RWPE1 (cell line): ENCODE measurements at regions not wholly inside any gene's neighbourhood (a gene's known extent, or its start where the extent isn't known, plus 50 kb on each side); places are given as distances from the start of the nearest gene placed in this dataset.

ENCODE experiments used
- CTCF ChIA-PET: fragments of 350-600 bp; sonication (Branson Sonifier 250); formaldehyde crosslinking; extraction: SDS; loops from one replicate; lab custom pipeline; 2021; lab: Yijun Ruan, JAX
- POLR2A ChIA-PET: fragments of 400-600 bp; formaldehyde crosslinking; extraction: SDS; loops from one replicate; lab custom pipeline; 2020; ENCODE audit warnings: antibody characterized with exemption; ENCODE audit not compliant: low non-redundant PET; lab: Yijun Ruan, JAX
- DNase-seq: peaks from one replicate; pipeline ENCODE4 v3.0.0; 2012; ENCODE audit warnings: low spot score
- H3K27ac ChIP-seq: fragments of 450-650 bp; 2 replicates; pipeline ENCODE4 v1.5.1; 2017
- TF ChIP-seq, protein P1 (sequence below): fragments of 450-650 bp; conservative IDR thresholded peaks from 2 replicates; pipeline ENCODE4 v1.5.1; 2017; ENCODE audit warnings: low read depth, mild to moderate bottlenecking

- POLR2A ChIA-PET = no interaction called here
- DNase-seq = no peak
- H3K27ac ChIP-seq = no peak overlapping the region
- TF ChIP-seq, protein P1, sequence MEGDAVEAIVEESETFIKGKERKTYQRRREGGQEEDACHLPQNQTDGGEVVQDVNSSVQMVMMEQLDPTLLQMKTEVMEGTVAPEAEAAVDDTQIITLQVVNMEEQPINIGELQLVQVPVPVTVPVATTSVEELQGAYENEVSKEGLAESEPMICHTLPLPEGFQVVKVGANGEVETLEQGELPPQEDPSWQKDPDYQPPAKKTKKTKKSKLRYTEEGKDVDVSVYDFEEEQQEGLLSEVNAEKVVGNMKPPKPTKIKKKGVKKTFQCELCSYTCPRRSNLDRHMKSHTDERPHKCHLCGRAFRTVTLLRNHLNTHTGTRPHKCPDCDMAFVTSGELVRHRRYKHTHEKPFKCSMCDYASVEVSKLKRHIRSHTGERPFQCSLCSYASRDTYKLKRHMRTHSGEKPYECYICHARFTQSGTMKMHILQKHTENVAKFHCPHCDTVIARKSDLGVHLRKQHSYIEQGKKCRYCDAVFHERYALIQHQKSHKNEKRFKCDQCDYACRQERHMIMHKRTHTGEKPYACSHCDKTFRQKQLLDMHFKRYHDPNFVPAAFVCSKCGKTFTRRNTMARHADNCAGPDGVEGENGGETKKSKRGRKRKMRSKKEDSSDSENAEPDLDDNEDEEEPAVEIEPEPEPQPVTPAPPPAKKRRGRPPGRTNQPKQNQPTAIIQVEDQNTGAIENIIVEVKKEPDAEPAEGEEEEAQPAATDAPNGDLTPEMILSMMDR = no peak
- CTCF ChIA-PET = interaction anchor here (0.6 kb wide), 1 partner anchor 32 kb away, joined by 5 read pairs; no protein-coding TSS in a partner anchor
These were observed 269.7 kb upstream of the VRK2 start for GRCh38 chr2:57776916-57777315.

DNA sequence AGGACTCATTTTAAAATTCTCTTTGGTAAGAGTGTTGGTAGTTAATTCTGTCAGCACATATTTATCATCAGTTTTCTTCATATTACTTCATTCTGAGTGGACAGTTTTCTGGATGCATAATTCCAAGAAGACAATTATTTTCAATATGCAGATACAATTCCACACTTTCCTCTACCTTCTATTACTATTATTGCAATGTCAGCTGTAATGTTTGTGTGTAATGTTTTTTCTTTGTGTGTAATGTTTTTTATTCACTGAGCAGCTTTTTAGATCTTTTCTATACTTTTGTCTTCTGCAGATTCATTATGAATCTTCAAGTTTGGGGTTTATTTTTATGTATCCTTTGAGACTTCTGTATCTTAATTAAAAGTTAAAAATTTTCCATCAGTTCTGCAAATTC lies 264.0 kb upstream of the VRK2 start:
- TF ChIP-seq, protein P1 = no peak
- H3K27ac ChIP-seq = no peak overlapping the region
- ChIA-PET CTCF (no interaction called here), POLR2A (no interaction called here)
- DNase-seq = no peak

DNA sequence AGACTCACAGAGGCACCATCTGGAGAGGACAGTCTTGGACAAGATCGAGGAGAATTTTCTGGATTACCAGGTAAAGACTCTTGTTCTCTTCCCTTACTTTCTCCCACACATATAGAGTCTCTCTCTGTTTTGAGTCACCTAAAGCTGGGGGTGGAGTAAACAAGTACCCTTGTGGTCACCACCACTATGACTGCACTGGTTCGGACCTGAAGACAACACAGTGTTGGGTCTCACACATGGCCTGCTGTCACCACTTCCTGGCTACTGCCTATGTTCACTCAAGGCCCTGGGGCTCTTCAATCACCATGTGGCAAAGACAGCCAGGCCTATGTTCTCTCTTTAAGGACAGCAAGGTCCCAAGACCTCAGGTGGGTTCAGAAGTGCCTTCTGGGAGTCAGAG lies 253.3 kb upstream of the VRK2 start:
- DNase-seq = no peak
- TF ChIP-seq, protein P1 = no peak
- POLR2A ChIA-PET = no interaction called here
- no peak overlapping the region for H3K27ac ChIP-seq
- CTCF ChIA-PET = interaction anchor here (0.7 kb wide), 1 partner anchor 19 kb away, joined by 3 read pairs; no protein-coding TSS in a partner anchor

DNA sequence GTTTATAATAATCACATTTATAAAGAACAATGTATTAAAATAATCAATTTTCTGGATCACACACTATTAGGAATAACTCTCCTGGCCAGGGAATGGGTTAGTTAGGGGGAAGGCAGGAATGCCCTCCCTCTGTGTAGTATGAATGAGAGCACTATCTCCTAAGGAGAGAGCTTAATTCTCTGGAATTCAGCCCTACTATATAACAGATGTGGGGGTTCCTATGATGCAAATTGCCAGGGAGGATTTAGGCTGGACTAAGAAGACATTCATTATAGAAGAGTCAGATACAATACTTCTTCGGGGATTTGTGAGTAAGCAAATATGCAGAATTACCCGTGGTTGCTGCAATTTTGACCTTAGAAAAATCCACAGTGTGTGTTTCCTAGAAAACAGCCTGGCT lies 250.1 kb upstream of the VRK2 start:
- CTCF ChIA-PET = no interaction called here
- POLR2A ChIA-PET = no interaction called here
- TF ChIP-seq, protein P1 = no peak
- H3K27ac ChIP-seq = no peak overlapping the region
- DNase-seq = no peak

- DNase-seq = no peak
- no peak overlapping the region for H3K27ac ChIP-seq
- ChIA-PET CTCF (no interaction called here), POLR2A (no interaction called here)
- TF ChIP-seq, protein P1 = no peak
These were observed 248.3 kb upstream of the VRK2 start for GRCh38 chr2:57798346-57798745.

DNA sequence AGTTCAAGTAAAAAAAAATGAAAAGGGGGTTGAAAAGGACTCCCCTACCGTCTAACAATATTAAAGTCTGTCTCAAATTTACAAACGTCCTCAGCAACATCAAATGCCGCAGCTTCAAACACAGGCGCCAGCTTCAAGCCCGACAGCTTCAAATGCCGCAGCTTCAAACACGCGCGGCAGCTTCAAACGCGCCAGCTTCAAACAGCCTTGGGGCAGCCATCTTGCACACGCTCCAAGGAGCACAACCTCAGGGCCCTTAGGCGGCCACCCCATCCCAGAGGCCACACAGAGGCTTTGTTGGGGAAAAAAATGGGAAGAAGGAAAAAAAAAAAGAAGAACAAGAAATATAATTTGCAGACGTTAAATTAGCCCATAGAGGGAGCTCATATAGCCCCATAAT lies 244.4 kb upstream of the VRK2 start:
- TF ChIP-seq, protein P1 = no peak
- DNase-seq = no peak
- POLR2A ChIA-PET = no interaction called here
- H3K27ac ChIP-seq = no peak overlapping the region
- CTCF ChIA-PET = no interaction called here
